Erythroblast (primary cell): ENCODE measurements at regions not wholly inside any gene's neighbourhood (a gene's known extent, or its start where the extent isn't known, plus 50 kb on each side); places are given as distances from the start of the nearest gene placed in this dataset.

Experiments used
- GATA1 ChIP-seq: IDR thresholded peaks from 2 replicates; pipeline ENCODE4 v1.6.1; 2011; ENCODE audit warnings: low read depth, mild to moderate bottlenecking, control low read depth, low read length, moderate library complexity
- POLR2A ChIP-seq: IDR thresholded peaks from 2 replicates; pipeline ENCODE4 v1.6.1; 2011; ENCODE audit warnings: mild to moderate bottlenecking, low read length

DNA sequence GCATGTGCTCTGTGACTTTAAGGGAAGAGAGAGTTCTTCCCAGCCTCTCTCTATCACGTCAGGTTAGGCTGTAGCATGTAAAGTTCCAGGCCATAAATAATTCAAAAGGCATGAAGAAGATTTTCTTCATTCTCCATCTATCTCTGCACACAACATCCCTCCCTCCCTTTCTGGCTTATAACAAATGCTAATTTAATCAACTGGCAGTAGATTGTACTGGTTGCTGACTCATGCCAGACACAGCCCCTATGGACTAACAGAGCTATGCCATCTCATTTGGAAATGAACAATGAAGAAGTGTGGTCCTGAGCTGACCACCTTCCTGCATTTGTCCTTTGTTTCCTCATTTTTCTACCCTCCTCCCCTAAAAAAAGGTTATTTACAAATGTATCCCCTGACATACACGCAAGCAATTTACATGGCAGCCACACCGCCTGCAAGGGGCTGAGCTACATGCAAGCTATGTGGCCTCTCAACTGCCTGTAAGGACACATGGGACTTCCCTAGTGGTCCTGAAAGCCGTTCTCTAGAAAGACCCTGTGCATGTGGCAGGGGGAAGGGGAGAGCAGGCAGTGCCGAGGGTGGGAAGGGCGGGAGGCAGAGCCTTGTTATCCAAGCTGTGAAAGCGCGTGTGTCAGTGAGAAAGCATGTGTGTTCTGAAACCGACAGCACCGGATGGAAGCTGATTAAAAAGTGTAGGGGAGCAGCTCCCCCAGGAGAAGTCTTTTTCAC is 90.9 kb upstream of the KLF7 start:
- TF ChIP-seq POLR2A (no peak), GATA1 (no peak)
